ENCODE measurements at regions not wholly inside any gene's neighbourhood (a gene's known extent, or its start where the extent isn't known, plus 50 kb on each side); places are given as distances from the start of the nearest gene placed in this dataset.

DNA sequence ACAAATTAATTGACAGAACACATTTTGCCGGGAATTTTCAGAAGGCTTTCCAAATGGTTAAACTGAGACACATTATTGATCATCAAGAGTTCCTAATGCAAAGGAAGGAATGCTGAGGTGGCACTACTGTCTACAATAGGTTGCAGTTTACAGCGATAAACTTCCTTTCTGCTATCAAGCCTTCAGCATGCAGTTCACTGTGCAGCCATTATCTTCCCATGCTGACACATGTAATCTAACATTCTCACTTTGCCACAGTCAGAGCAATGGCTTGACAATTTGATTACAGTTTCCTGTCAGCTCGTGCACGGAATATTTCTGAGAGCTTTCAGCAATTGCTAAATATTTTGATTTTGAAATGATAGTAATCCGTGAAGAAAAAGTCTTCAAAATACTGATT lies 166.9 kb upstream of the PRMT6 start:
- Histone ChIP-seq H3K4me1 (ENCODE audit: insufficient read depth) (no peaks in the 10 kb centered on the region), H3K79me2 (no peaks in the 10 kb centered on the region), H3K4me3 (no peak overlapping the region), H3K9me3 (ENCODE audit: low read depth) (no peaks in the 10 kb centered on the region), H3K27me3 (no peaks in the 10 kb centered on the region), H3K4me2 (no peak overlapping the region), H2AFZ (no peak overlapping the region), H3K9me2 (replicated peaks; ENCODE audit: insufficient read depth) (no peaks in the 10 kb centered on the region), H3K27ac (no peak overlapping the region), H3K36me3 (replicated peaks; ENCODE audit: insufficient read depth, low read depth) (no peaks in the 10 kb centered on the region), H4K20me1 (ENCODE audit: insufficient read depth, poor library complexity, severe bottlenecking) (no peaks in the 10 kb centered on the region)
- WGBS (ENCODE audit: low lambda C conversion rate, missing lambda C conversion rate) = 66% methylated on average over 5 of the region's 5 CpGs
- no peak for TF ChIP-seq EZH2phosphoT487 (IDR thresholded peaks at IDR 0.05; ENCODE audit: low read depth, severe bottlenecking, unreplicated experiment)
- no peak for TF ChIP-seq EZH2 (IDR thresholded peaks at IDR 0.05; ENCODE audit: borderline replicate concordance)
- TF ChIP-seq, protein P1, sequence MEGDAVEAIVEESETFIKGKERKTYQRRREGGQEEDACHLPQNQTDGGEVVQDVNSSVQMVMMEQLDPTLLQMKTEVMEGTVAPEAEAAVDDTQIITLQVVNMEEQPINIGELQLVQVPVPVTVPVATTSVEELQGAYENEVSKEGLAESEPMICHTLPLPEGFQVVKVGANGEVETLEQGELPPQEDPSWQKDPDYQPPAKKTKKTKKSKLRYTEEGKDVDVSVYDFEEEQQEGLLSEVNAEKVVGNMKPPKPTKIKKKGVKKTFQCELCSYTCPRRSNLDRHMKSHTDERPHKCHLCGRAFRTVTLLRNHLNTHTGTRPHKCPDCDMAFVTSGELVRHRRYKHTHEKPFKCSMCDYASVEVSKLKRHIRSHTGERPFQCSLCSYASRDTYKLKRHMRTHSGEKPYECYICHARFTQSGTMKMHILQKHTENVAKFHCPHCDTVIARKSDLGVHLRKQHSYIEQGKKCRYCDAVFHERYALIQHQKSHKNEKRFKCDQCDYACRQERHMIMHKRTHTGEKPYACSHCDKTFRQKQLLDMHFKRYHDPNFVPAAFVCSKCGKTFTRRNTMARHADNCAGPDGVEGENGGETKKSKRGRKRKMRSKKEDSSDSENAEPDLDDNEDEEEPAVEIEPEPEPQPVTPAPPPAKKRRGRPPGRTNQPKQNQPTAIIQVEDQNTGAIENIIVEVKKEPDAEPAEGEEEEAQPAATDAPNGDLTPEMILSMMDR (IDR thresholded peaks at IDR 0.05; ENCODE audit: poor library complexity) = no peak
- DNase-seq (ENCODE audit: low spot score) = no peak

DNA sequence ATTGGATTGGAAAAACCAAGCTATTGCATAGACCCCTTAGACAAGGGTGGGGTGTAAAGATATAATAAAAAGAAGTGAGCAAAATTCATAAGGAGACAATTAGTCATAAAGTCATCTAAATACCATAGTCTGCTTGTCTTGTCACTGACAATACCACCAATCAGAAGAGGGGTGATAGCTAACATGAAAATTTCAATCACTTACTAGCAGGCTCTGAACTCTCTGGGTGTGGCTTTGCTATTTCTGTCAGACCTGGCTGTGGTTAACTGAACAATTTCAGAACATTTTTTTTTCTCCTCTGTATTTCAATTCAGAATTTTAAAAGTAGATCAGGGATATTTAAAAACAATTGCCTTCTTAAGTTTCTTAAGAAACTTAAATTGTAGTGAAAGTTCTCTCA lies 158.5 kb upstream of the PRMT6 start:
- Histone ChIP-seq H2AFZ (no peak overlapping the region), H3K4me1 (ENCODE audit: insufficient read depth) (no peaks in the 10 kb centered on the region), H3K27ac (no peak overlapping the region), H4K20me1 (ENCODE audit: insufficient read depth, poor library complexity, severe bottlenecking) (no peaks in the 10 kb centered on the region), H3K27me3 (no peaks in the 10 kb centered on the region), H3K36me3 (replicated peaks; ENCODE audit: insufficient read depth, low read depth) (no peaks in the 10 kb centered on the region), H3K4me3 (no peak overlapping the region), H3K9me3 (ENCODE audit: low read depth) (no peaks in the 10 kb centered on the region), H3K9me2 (replicated peaks; ENCODE audit: insufficient read depth) (no peaks in the 10 kb centered on the region), H3K79me2 (no peaks in the 10 kb centered on the region), H3K4me2 (no peak overlapping the region)
- no peak for DNase-seq (ENCODE audit: low spot score)
- TF ChIP-seq, protein P1 (IDR thresholded peaks at IDR 0.05; ENCODE audit: poor library complexity) = no peak
- no peak for TF ChIP-seq EZH2 (IDR thresholded peaks at IDR 0.05; ENCODE audit: borderline replicate concordance)

DNA sequence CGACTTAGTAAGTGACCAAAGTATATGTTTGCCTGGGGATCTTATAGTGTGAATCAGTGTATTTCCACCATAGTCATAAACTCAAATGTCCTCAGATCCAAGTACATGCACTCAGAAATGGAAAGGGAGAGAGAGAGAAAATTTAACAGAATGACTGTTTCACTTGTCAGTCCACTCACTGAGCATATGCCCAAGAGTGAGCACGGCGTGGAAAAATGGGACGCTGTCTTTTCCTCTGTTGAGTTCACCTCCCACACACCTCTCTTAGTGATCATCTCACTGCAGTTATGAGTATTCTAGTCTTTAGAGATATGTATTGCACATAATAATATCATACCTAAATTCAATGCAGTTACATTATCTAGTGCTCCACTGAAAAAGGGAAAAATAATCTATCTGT lies 156.8 kb upstream of the PRMT6 start:
- Histone ChIP-seq H3K4me3 (no peak overlapping the region), H3K4me2 (no peak overlapping the region), H3K9me2 (replicated peaks; ENCODE audit: insufficient read depth) (no peaks in the 10 kb centered on the region), H3K79me2 (no peaks in the 10 kb centered on the region), H2AFZ (no peak overlapping the region), H3K27ac (no peak overlapping the region), H3K4me1 (ENCODE audit: insufficient read depth) (no peaks in the 10 kb centered on the region), H3K9me3 (ENCODE audit: low read depth) (no peaks in the 10 kb centered on the region), H3K36me3 (replicated peaks; ENCODE audit: insufficient read depth, low read depth) (no peaks in the 10 kb centered on the region), H3K27me3 (no peaks in the 10 kb centered on the region), H4K20me1 (ENCODE audit: insufficient read depth, poor library complexity, severe bottlenecking) (no peaks in the 10 kb centered on the region)
- WGBS (ENCODE audit: low lambda C conversion rate, missing lambda C conversion rate) = 90% methylated on average over 4 of the region's 4 CpGs
- DNase-seq (ENCODE audit: low spot score) = no peak
- TF ChIP-seq EZH2phosphoT487 (IDR thresholded peaks at IDR 0.05; ENCODE audit: low read depth, severe bottlenecking, unreplicated experiment) (no peak), EZH2 (IDR thresholded peaks at IDR 0.05; ENCODE audit: borderline replicate concordance) (no peak)
- TF ChIP-seq, protein P1 (IDR thresholded peaks at IDR 0.05; ENCODE audit: poor library complexity) = no peak

DNA sequence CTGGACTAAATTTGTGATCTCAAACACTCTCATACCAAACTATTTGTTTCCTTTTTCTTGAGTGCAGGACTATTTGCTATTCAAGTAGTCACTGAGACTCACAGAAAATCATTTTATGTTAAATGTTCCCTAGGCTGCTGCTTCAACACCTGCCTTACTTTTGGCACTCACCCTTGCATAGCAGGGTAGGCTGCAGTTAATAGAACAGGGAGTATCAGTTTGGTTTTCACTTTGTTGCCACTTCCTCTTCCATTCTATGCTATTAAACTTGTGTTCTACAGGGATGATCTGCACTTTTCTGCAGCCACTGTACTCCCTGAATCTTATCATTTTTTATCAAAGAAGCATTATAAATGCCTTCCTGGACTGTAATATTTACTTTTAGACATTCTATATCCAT lies 148.7 kb upstream of the PRMT6 start:
- no peak for DNase-seq (ENCODE audit: low spot score)
- H3K4me2 ChIP-seq = no peak overlapping the region
- no peaks in the 10 kb centered on the region for H3K79me2 ChIP-seq
- no peak for TF ChIP-seq EZH2phosphoT487 (IDR thresholded peaks at IDR 0.05; ENCODE audit: low read depth, severe bottlenecking, unreplicated experiment)
- TF ChIP-seq, protein P1 (IDR thresholded peaks at IDR 0.05; ENCODE audit: poor library complexity) = no peak
- no peak for TF ChIP-seq EZH2 (IDR thresholded peaks at IDR 0.05; ENCODE audit: borderline replicate concordance)
- no peak overlapping the region for H3K4me3 ChIP-seq
- no peaks in the 10 kb centered on the region for H3K4me1 ChIP-seq (ENCODE audit: insufficient read depth)
- no peaks in the 10 kb centered on the region for H3K36me3 ChIP-seq (replicated peaks; ENCODE audit: insufficient read depth, low read depth)
- H3K27me3 ChIP-seq = no peaks in the 10 kb centered on the region
- H2AFZ ChIP-seq = no peak overlapping the region
- H3K9me3 ChIP-seq (ENCODE audit: low read depth) = no peaks in the 10 kb centered on the region
- H4K20me1 ChIP-seq (ENCODE audit: insufficient read depth, poor library complexity, severe bottlenecking) = no peaks in the 10 kb centered on the region
- no peak overlapping the region for H3K27ac ChIP-seq
- no peaks in the 10 kb centered on the region for H3K9me2 ChIP-seq (replicated peaks; ENCODE audit: insufficient read depth)
